HepG2 (cell line): ENCODE measurements at regions not wholly inside any gene's neighbourhood (a gene's known extent, or its start where the extent isn't known, plus 50 kb on each side); places are given as distances from the start of the nearest gene placed in this dataset.

Source experiments
- ATAC-seq: fragments of 200-7000 bp; cut with Tn5 transposase; 3 replicates; pipeline ENCODE4 v1.9.1; 2020; ENCODE audit warnings: mild to moderate bottlenecking, moderate library complexity
- BruUV-seq: library from RNA; stranded (reverse); fragments of 400-500 nt; replicated peaks from 2 replicates; lab custom pipeline; 2021; lab: Mats Ljungman, UMichigan
- CTCF ChIA-PET: fragments of 300-600 bp; formaldehyde crosslinking; extraction: SDS; loops from one replicate; lab custom pipeline; 2021; ENCODE audit warnings: low total read pairs, inconsistent platforms, low intra/inter-chr PET ratio; lab: Yijun Ruan, JAX
- POLR2A ChIA-PET: fragments of 350-600 bp; sonication (Branson Sonifier 250); formaldehyde crosslinking; loops from one replicate; lab custom pipeline; 2020; ENCODE audit warnings: antibody characterized with exemption, inconsistent platforms; lab: Yijun Ruan, JAX
- DNase-seq: peaks from one replicate; pipeline ENCODE4 v3.0.0-alpha.2; 2015; ENCODE audit warnings: low spot score
- FAIRE-seq: peaks from 3 replicates; lab custom pipeline; 2011; peaks lifted over from hg19 to GRCh38; lab: Jason Lieb, UNC
- H2AFZ ChIP-seq: one replicate; pipeline ENCODE4 v1.6.1; 2011; ENCODE audit warnings: low read length, inconsistent platforms
- H3K27ac ChIP-seq: fragments of 300-600 bp; 3 replicates; pipeline ENCODE4 v1.8.0; 2011; ENCODE audit warnings: mixed run types, mild to moderate bottlenecking, mixed read lengths, low read length, inconsistent platforms; ENCODE audit not compliant: insufficient read depth; ENCODE audit errors: extremely low read length
- H3K27me3 ChIP-seq, 2 experiments: fragments of 200-600 bp in 1 of 2; 2 replicates in 1 of 2; 3 replicates in 1 of 2; pipeline versions ENCODE4 v1.6.0 to v1.8.0; 2011; ENCODE audit warnings: low read length in 2 of 2, mild to moderate bottlenecking in 2 of 2, moderate library complexity in 2 of 2, inconsistent platforms in 1 of 2; ENCODE audit not compliant: insufficient read depth in 2 of 2, control insufficient read depth in 1 of 2
- H3K36me3 ChIP-seq, 2 experiments: fragments of 200-600 bp in 1 of 2; replicated peaks in 1 of 2; 2 replicates in 1 of 2; 3 replicates in 1 of 2; pipeline versions ENCODE4 v1.5.1 to v1.8.0; 2011; ENCODE audit warnings: low read length in 2 of 2, inconsistent platforms in 1 of 2; ENCODE audit not compliant: insufficient read depth in 2 of 2, control insufficient read depth in 1 of 2
- H3K4me1 ChIP-seq: 2 replicates; pipeline ENCODE4 v1.5.1; 2012; ENCODE audit warnings: low read length, inconsistent platforms; ENCODE audit not compliant: insufficient read depth
- H3K4me2 ChIP-seq: 2 replicates; pipeline ENCODE4 v1.6.0; 2011; ENCODE audit warnings: low read depth, low read length, inconsistent platforms
- H3K4me3 ChIP-seq, 3 experiments: fragments of 200-600 bp in 1 of 3; sonication (generic), shearing (Covaris generic) in 1 of 3; replicated peaks in 1 of 3; 2 replicates each; pipeline ENCODE4 v1.5.1; 2011 to 2016; ENCODE audit warnings: low read length in 3 of 3, inconsistent platforms in 2 of 3, low read depth in 2 of 3, mild to moderate bottlenecking in 2 of 3, control low read depth in 1 of 3, mixed read lengths in 1 of 3; ENCODE audit not compliant: insufficient read depth in 1 of 3
- H3K79me2 ChIP-seq: one replicate; pipeline ENCODE4 v1.6.1; 2011; ENCODE audit warnings: low read length, inconsistent platforms; ENCODE audit not compliant: insufficient read depth
- H3K9ac ChIP-seq: 2 replicates; pipeline ENCODE4 v1.6.0; 2011; ENCODE audit warnings: mild to moderate bottlenecking, low read depth, low read length, inconsistent platforms; ENCODE audit not compliant: insufficient read depth
- H3K9me3 ChIP-seq: 2 replicates; pipeline ENCODE4 v1.5.1; 2012; ENCODE audit warnings: mild to moderate bottlenecking, low read length
- H4K20me1 ChIP-seq: 2 replicates; pipeline ENCODE4 v1.6.0; 2011; ENCODE audit warnings: inconsistent platforms, mild to moderate bottlenecking, low read length, moderate library complexity; ENCODE audit not compliant: insufficient read depth
- HNRNPK ChIP-seq: fragments of 200-400 bp; formaldehyde crosslinking; IDR thresholded peaks from 2 replicates; pipeline ENCODE4 v1.6.1; 2018; ENCODE audit warnings: low read length, low read depth, moderate library complexity, mild to moderate bottlenecking; ENCODE audit not compliant: poor library complexity, severe bottlenecking
- KDM4B ChIP-seq: sonication (generic); formaldehyde crosslinking; IDR thresholded peaks from 2 replicates; pipeline ENCODE4 v1.4.0; 2020; ENCODE audit warnings: missing genetic modification reagents
- NCOR1 ChIP-seq: fragments of 200-600 bp; sonication (generic); IDR thresholded peaks from 2 replicates; pipeline ENCODE4 v1.7.0; 2017; ENCODE audit warnings: antibody characterized with exemption, low read length, borderline replicate concordance
- NFRKB ChIP-seq: fragments of 450-650 bp; IDR thresholded peaks from 2 replicates; pipeline ENCODE4 v1.6.1; 2017
- PHF21A ChIP-seq: sonication (generic); formaldehyde crosslinking; IDR thresholded peaks from 2 replicates; pipeline ENCODE4 v1.5.0; 2020; ENCODE audit warnings: mild to moderate bottlenecking, missing genetic modification reagents
- RCOR2 ChIP-seq: IDR thresholded peaks from 2 replicates; pipeline ENCODE4 v1.6.1; 2016; ENCODE audit warnings: missing biosample characterization, missing genetic modification reagents
- TRIM22 ChIP-seq: fragments of 450-650 bp; IDR thresholded peaks from 2 replicates; pipeline ENCODE4 v1.6.1; 2017
- ZBTB7B ChIP-seq: sonication (generic); formaldehyde crosslinking; IDR thresholded peaks from 2 replicates; pipeline ENCODE4 v1.4.0; 2020; ENCODE audit warnings: missing genetic modification reagents
- ZFP90 ChIP-seq: sonication (generic); formaldehyde crosslinking; IDR thresholded peaks from 2 replicates; pipeline ENCODE4 v1.8.0; 2022; ENCODE audit warnings: missing genetic modification reagents, mild to moderate bottlenecking, inconsistent platforms, borderline replicate concordance
- ZNF383 ChIP-seq: sonication (generic); formaldehyde crosslinking; IDR thresholded peaks from 2 replicates; pipeline ENCODE4 v1.4.0; 2020; ENCODE audit warnings: missing genetic modification reagents, mild to moderate bottlenecking, borderline replicate concordance
- ZNF451 ChIP-seq: sonication (generic); formaldehyde crosslinking; IDR thresholded peaks from 2 replicates; pipeline ENCODE4 v1.5.0; 2020; ENCODE audit warnings: mild to moderate bottlenecking, missing genetic modification reagents
- ZNF792 ChIP-seq: IDR thresholded peaks from 2 replicates; pipeline ENCODE4 v1.6.1; 2016
- WGBS: methylation state at CpG from one replicate; pipeline ENCODE4 v1.1.6; 2017; ENCODE audit warnings: low lambda C conversion rate; 5-methylcytosine and 5-hydroxymethylcytosine counted together
- in situ Hi-C: cut with HindIII; loops from 2 replicates; pipeline ENCODE4 v1.10.0; 2017; ENCODE audit warnings: low pct_unique_long_range_greater_than_20kb; ENCODE audit not compliant: extremely low pct_ligation_motif_present
- intact Hi-C: fragments of 100-400 bp; cut with micrococcal nuclease; formaldehyde crosslinking; loops from one replicate; pipeline ENCODE4 v1.10.0; 2022; ENCODE audit not compliant: unreplicated experiment
- TF ChIP-seq, protein P1 (sequence below): sonication (generic); formaldehyde crosslinking; IDR thresholded peaks from 2 replicates; pipeline ENCODE4 v1.9.0; 2021; ENCODE audit warnings: missing genetic modification reagents, borderline replicate concordance

DNA sequence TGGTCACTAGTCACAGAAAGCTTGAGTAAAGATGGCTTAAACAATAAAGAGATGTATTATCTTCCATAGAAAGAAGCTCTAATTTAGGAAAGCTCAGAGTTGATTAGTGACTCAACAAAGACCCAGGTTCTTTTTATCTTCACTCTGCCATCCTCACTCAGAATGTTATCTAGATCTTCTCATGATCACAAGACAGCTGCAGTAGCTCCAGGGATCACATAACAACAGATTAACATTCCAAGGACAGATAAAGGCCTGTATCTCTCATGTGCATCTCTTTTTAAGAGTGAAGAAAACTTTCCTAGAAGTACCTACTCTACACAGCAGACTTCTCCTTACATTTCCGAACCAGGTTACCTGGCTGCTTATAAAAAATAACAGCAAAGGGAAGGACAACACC, 368.7 kb upstream of the PROX1 start:
- Histone ChIP-seq H3K36me3 (no peaks in the 10 kb centered on the region), H4K20me1 (no peaks in the 10 kb centered on the region), H3K9me3 (no peaks in the 10 kb centered on the region), H3K4me2 (no peak overlapping the region), H3K4me1 (peaks cover 46% of the 10 kb centered on the region), H2AFZ (no peak overlapping the region), H3K27me3 (peaks cover 0 to 2% of the 10 kb centered on the region in 2 experiments; a peak in 1 of 5 replicates), H3K4me3 (no peak overlapping the region), H3K27ac (no peak overlapping the region), H3K9ac (no peak overlapping the region), H3K79me2 (no peaks in the 10 kb centered on the region)
- ATAC-seq (no peak), FAIRE-seq (no peak), DNase-seq (no peak)
- BruUV-seq = no TSS peak
- no peak for TF ChIP-seq ZNF451
- no peak for TF ChIP-seq RCOR2 (CRISPR knock-in tag)
- no peak for TF ChIP-seq NCOR1
- TF ChIP-seq KDM4B (CRISPR knock-in tag) = no peak
- TF ChIP-seq ZNF792 (CRISPR knock-in tag) = no peak
- TF ChIP-seq, protein P1, sequence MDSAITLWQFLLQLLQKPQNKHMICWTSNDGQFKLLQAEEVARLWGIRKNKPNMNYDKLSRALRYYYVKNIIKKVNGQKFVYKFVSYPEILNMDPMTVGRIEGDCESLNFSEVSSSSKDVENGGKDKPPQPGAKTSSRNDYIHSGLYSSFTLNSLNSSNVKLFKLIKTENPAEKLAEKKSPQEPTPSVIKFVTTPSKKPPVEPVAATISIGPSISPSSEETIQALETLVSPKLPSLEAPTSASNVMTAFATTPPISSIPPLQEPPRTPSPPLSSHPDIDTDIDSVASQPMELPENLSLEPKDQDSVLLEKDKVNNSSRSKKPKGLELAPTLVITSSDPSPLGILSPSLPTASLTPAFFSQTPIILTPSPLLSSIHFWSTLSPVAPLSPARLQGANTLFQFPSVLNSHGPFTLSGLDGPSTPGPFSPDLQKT (CRISPR knock-in tag) = no peak
- TF ChIP-seq ZNF383 (CRISPR knock-in tag) = no peak
- TF ChIP-seq ZBTB7B (CRISPR knock-in tag) = no peak
- no peak for TF ChIP-seq NFRKB
- TF ChIP-seq TRIM22 = no peak
- TF ChIP-seq PHF21A (CRISPR knock-in tag) = no peak
- no peak for TF ChIP-seq HNRNPK
- TF ChIP-seq ZFP90 = no peak
- in situ Hi-C loops = no loop called here
- POLR2A ChIA-PET = no interaction called here
- CTCF ChIA-PET = no interaction called here
- 65% methylated on average over 1 of the region's 1 CpG for WGBS
- intact Hi-C loops = no loop called here
